HG03196 (cell line): ENCODE measurements at regions not wholly inside any gene's neighbourhood (a gene's known extent, or its start where the extent isn't known, plus 50 kb on each side); places are given as distances from the start of the nearest gene placed in this dataset.

Experiments
- ATAC-seq: cut with Tn5 transposase; IDR thresholded peaks from one replicate; pipeline ENCODE4 v1.9.1; 2021; ENCODE audit not compliant: unreplicated experiment

DNA sequence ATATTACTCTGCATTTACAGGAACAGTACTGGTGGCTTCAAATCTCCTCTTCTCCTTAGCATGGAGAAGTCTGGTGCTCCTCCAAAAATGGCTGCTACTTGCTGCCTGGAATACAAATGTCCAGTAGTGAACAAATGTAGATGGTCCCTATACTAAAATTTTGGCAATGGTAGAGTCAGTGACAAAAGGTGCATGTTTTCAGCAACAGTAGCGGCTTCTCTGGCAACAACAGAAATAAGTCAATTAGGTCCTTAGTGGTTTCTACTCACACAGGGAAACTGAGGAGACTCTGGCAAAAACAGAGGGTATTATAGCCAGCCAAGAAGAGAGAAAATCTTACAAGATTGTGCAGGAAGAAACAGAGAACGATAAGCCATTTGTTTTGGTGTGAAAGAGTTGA is 1368.4 kb upstream of the ADGRL3 start:
- ATAC-seq: no peak

DNA sequence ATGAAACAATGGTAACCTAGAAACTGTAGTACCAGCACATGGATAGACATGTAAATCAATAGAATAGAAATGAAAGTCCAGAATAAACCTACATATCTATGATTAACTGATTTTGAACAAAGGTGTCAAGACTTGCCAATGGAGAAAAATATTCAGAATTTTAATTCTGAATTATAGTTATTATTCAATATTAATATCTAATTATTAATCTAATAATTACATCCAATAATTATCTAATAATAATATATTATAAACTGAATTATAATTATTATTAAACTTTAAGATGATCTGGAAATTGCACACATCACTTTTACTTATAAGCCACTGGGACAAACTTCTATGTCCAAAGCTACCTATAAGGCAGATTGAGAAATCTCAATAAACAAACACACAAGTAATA is 1365.2 kb upstream of the ADGRL3 start:
- ATAC-seq: no peak

DNA sequence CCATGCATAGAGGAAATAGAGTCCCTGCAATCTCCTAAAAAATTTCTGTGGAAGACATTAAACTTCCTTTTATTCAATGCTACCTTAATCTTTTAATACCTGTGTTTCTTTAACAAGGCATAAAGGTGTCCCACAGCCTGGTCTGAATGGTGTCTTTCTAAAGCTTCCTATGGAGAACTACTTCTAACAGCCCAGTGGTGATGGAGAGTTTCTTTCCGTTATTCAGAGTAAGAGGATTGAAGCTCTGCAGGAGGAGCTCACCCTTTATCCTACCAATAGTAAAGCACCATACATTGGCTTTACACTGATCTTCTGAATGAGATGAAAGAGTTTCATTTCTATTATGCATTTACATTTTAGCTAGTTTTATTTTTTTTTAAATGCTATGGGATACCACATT is 1362.4 kb upstream of the ADGRL3 start:
- no peak for ATAC-seq

DNA sequence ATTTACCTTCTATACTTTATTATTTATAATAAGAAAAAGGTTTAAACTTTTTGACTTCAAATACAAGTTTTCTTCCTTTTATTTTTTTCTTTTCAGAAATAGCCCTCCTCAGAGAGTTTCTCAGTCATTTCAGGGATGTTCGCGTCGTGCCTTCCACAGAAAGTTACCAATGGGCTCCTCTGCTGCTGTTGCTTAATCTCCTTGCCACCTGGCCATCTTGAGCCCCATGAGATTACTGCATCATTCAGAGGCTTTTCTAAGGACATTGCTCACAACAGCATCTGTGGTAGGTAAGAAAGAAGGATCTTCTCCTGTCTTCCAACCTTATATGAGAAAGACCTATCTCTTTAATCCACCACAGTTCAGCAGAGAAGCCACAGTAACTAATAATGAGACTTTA is 1361.9 kb upstream of the ADGRL3 start:
- ATAC-seq: no peak

DNA sequence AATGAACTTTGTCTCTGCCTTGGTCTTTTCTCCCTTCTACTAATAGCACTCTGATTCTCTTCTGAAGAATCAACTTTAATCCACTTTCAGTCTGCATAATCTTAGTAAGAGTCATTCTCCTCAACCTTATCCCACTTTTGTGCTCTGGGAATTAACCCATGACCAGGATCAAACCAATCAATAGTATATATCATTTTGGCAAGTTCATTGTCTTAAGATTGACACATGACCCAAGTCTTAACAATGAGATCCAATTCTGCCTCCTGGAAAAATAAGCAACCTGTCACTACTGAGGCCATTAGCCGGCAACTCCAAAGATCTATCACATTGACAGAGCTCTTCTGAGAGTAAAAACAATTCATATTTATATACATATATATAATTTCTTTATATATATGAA is 1358.4 kb upstream of the ADGRL3 start:
- ATAC-seq: no peak

DNA sequence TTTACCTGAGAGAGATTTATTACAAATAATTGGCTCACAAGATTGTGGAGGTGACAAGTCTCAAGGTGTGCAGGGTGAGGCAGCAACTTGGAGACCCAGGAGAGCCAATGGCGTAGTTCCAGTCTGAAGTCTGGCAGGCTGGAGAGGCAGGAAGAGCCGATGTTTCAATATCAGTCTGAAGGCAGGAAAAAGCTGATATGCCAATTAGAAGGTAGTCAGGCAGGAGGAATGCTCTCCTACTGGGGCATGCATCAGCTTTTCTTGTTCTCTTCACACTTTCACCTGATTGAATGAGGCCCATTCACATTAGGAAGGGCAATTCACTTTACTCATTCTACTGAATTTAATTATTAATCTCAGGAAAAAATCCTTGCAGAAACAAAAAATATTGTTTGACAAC is 1351.7 kb upstream of the ADGRL3 start:
- no peak for ATAC-seq

DNA sequence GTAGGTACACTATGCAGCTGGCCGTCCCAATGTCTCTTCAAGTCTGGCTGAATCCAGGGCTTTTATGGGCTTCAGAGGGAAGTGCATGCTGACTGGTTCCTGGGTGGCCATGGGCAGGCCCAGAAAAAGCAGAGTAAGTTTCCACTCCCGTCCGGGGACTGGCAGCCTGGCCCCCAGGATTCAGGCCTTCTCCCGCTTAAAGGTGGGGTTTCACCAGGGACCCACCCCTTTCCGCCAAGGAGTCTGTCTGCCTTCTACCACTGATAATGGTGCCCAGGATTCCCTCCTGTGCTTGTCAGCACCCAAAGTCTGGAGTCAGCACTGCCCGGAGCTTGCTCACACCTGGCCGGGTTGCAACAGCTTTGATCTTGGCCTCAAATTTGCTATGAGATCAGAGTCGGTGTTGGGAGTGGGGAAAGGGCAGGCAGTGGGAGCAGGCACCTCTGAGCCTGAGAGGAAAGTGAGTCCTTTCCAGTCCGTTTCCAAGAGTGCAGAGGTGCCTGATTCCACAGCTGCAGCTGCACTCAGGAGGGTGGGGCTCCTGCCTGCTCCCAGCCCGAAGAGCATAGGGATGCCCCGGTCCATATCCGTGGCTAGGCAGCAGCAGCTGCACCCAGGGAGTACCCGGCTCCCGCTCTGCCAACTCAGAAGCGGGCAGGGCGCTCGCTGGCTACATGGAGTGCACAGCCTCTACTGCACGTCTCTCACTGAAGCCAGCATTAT is 1344.3 kb upstream of the ADGRL3 start:
- ATAC-seq: no peak

DNA sequence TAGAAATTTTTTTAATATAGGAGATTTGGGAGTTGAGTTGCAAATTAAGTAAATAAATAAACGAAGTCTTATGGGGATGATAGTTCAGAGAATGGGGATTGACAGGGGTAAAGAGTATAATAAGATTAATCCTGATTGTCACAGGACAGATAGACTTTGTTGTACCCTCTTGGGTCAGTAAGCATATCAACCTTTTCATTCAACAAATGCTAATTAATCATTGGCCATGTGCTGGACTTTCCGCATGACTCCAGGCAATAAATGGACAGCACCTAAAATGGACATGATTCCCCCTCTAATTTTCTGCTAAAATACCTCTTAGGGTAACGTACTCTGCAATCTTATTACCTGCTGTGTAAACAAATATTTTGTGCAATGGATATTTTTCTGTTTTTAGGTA is 1331.1 kb upstream of the ADGRL3 start:
- no peak for ATAC-seq

DNA sequence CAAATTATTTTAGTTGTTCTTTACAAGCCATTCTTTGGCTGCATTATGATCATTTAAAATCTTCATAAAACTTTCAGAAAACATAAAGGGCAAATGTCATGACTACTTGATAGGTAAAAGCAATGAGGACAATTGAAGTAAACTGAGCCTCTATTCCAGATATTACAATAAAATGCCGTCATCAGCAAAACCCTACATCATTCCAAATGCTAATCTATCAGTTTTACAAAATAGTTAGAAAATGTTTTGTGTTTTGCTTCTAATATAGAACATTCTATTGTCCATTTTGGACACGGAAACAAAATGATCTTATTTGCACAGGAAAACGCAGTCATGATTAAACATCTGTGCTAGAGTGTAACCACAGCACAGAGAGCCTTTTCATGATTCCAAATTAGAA is 1330.6 kb upstream of the ADGRL3 start:
- no peak for ATAC-seq

DNA sequence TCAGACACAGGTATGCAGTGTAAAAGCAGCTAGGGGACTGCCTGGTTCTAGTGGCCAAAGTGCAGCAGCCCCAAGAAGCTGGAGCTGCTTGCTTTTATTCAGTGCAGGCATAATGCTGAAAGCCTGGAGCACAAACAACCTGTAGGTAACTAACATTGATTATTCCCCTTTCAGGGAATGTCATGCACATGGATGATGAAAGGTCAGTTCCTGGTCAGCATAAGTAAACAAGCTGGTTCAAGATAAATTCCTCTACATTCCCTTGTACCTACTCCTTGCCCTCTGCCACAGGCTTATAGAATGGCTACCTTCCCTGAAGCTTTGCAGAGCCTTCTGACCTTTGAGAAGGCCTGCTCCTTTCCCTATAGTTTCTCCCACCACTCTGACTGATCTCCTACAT is 1318.5 kb upstream of the ADGRL3 start:
- no peak for ATAC-seq

DNA sequence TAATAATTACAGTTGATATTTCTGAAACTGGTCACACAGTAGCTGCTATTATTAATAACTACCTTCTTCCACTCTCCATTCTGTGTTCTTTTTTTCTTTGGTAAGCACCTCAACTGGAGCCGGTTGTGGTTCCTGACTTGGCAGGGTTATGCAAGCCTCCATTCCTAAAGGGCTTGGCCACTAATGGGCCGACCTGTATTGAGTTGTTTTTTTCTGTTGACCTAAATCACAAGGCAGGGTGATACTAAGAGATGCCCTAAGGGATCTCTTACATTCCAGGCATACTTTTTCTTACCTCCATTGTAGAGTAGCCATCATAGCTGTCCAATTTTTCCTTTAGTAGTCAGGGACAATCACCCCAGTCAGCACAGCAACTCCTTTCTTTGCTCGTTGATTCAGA is 1295.8 kb upstream of the ADGRL3 start:
- no peak for ATAC-seq

DNA sequence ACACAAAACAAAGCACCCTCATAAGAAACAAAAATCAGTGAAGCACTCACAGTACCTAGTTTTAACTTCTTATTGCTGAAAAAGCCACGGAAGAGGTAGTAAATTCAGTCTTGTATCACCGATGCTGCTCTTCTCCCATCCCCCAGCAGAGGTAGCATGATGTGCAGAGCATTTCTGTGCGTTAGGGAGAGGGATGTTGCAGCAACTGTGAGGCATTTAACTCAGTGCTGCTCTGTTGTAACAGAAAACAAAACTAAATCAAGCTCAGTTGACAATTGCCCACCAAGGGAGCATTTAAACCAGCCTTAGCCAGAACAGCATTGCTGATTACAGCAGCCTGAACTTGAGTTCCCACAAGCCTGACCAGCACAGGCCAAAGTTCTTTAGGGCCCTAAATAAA is 1279.7 kb upstream of the ADGRL3 start:
- ATAC-seq: no peak

DNA sequence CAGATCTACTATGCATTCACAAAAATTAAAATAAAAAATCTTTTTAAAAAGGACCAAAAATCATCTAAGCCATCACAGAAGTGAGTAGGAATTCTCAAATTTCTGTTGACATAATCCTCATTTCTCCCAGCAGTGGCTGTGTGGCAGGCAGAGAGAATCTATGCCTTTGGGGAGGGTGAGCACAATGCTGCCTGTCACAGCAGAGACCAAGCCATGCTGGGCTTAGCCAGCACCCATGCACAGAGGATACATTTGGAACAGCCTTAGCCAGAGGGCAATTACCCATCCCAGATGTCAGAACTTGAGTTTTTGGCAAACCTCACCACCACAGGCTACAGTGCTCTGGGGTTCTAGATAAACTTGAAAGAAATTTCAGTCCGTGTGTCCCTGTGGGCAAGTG is 1274.8 kb upstream of the ADGRL3 start:
- no peak for ATAC-seq

DNA sequence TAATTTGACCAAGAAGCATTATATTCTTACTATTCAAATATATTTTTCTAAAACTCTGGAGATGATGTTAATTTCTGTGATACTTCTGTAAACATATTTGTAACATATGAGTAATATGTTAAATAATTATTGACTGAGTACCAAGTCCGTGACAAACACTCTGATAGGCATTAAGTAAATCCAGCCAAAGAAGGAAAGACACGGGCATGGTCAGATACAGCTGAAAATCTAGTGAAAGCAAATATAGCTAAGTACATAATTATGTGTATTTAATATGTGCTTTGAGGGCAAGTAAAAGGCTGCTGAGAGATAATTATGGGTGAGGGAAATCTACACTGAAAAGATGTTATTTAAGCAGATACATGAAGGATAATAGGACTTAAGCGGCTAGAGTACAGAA is 1263.6 kb upstream of the ADGRL3 start:
- no peak for ATAC-seq

DNA sequence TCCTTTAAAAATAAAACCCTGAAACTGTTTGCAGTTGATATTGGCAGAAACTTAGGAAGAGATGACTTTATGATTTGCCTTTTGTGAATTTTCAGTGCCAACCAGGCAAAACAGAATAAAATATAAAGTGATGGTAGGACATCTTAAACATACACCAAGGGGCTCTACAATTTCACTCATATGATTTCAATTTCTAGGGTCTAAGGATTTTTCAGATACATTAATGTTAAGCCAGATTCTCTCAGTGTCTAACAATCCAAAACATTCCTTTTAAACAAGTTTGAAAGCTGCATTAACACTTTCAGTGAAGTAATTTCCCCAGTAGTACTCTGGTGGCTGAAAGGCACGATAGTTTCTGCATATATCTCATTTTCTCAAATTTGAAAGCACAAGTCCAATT is 1262.0 kb upstream of the ADGRL3 start:
- ATAC-seq: no peak

DNA sequence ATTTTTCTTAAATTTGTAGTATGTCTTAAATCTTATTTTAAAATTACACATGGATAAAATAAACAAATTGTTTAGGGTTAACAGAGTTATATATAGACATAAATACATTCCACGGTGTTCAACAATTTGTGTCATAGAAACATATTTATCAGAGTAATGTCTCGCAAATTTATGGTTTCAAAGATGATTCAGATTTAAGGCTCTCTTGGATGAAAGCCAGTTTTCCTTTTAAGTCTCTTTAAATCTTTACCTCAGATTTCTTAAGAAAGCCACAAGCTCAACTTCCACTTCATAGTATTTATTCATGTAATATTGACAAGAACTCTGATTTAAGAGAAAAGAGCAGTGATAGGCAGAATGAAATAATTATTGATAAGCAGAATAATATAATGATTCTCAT is 1254.8 kb upstream of the ADGRL3 start:
- no peak for ATAC-seq

DNA sequence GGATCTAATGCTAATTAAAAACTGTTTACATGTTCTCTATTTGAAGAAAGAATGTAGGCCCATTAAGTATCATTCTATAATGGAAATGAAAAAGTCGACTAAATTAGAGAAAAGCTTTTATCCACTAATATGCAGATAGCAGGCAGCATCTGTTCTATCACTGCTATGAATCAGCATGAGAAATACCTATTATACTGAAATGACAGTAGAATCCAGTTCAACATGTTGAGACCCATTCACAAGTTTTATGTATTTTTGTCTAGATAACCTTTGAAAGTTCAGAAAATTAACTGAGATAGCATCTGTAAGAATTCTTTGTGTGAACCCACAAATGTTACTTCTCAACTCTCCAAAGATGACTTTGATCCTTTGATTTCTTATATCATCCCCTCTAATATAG is 1254.4 kb upstream of the ADGRL3 start:
- ATAC-seq: no peak

DNA sequence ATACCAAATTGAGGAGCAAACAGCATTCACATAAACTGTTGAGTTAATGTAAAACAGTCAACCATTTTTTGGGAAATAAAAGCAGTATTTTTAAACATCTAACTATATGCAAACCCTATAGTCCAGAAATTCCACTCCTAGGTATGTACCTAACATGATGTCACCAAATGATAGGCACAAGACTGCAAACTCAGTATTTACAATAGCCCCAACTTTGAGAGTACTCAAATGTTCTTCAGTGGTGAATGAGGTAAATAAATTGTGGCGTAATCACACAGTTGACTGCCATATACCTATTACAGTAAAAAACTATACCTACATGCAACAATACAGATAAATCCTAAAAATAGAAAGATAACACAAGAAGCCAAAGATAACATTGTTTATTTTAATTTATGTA is 1243.8 kb upstream of the ADGRL3 start:
- ATAC-seq: no peak

DNA sequence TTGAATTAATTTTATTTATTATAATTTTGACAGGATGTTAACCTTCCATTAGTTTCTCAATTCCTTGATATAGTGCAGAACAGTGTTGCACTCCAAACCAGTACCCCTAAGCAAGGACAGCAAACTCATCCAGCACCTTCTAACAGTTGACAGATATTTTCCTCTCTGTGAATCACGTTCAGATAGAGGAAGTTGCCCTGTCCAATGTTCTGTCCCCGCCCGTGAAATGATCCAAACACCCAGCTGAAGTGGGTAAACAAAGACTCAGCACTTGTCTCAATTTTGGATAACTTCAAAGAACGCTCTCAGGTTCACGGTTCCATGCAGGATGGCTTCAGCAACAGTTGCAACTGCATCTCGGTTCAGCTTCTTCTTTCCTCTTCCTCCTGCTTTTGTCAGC is 1240.0 kb upstream of the ADGRL3 start:
- ATAC-seq: no peak

DNA sequence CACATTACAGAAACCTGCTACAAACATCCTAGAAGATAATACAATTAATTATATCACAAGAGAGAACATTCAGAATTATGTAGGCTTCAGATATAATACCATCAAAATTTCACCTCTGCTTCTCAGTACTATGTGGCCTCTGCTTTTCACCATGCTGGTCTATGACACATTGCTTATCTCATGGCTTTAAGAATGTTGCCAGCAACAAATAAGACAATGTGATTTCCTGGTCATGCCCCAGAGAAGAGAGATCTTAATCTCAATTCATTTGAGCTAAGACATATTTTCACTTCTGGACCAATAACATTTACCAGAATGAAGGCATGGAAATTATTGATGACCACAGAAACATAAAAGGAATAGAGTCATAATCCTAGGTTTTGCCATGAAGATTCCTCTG is 1233.4 kb upstream of the ADGRL3 start:
- ATAC-seq: no peak

DNA sequence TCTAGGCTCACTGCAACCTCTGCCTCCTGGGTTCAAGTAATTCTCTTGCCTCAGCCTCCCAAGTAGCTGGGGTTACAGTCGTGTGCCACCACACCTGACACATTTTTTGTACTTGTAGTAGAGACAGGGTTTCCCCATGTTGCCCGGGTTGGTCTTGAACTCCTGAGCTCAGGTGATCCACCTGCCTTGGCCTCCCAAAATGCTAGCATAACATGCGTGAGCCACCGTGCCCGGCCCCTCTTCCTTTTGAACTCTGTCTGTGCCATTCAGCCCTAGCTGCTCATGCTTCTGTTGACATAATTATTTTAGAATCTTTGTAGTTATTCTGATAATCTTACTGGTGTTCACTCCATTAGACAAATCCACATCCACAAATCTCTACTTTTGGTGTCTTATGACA is 1231.3 kb upstream of the ADGRL3 start:
- ATAC-seq: no peak

DNA sequence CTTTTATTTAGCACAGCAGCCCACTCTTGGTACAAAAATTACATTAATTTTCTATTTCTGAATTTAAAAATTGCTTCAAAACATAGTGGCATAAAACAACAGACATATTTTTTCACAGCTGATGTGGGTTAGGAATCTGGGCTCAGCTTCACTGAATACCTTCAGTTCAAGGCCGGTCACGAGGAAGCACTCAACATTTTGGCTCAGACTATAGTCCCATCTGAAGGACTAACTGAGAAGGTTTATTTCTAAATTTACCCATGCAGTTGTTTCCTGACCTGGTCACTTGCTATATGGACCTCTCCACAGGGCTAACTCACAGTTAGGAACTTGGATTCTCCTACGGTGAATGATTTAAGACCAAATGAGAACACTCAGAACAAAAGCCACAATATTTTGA is 1230.2 kb upstream of the ADGRL3 start:
- no peak for ATAC-seq

DNA sequence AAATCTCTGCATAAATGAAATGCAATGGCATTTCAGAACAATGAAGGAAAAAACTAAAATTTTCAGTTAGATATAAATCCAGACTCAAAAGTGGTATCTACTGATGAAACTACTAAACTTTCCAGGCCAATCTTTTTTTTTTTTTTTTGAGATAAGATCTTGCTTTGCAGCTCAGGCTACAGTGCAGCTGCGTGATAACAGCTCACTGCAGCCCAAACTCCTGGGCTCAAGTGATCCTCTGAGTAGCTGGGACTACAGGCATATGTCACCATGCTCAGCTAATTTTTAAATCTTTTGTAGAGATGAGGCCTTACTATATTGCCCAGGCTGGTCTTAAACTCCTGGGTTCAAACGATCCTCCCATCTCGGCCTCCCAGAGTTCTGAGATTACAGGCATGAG is 1228.2 kb upstream of the ADGRL3 start:
- no peak for ATAC-seq

DNA sequence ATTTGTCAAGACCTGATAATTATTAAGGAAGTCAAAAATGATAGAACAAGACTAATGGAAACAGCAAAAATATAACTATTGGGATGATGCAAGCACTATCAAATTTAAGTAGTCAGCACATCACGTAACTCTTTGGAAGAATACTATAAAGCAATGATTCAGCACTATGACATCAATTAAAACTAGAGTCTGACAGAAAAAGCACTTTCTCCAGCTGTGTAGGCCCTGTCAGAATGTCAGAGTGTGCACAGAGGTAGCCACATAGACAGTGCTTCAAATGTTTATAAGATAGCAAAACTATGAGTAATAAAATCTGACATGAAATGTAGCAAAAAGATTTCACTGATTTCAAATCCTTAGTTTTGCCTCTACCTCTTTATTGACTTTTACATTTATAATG is 1226.6 kb upstream of the ADGRL3 start:
- ATAC-seq: no peak
